ENCODE measurements at regions not wholly inside any gene's neighbourhood (a gene's known extent, or its start where the extent isn't known, plus 50 kb on each side); places are given as distances from the start of the nearest gene placed in this dataset.

- TF ChIP-seq ARNT (IDR thresholded peaks at IDR 0.05) (no peak), FOXA1 (IDR thresholded peaks at IDR 0.05) (no peak), SUZ12 (IDR thresholded peaks at IDR 0.05) (no peak), TARDBP (IDR thresholded peaks at IDR 0.05) (no peak), FOXK2 (IDR thresholded peaks at IDR 0.05) (no peak), L3MBTL2 (conservative IDR thresholded peaks at IDR 0.05) (no peak)
- ChIA-PET POLR2A (no interaction called here), CTCF (no interaction called here)
These were observed 99.0 kb downstream of the LACC1 start for GRCh38 chr13:43978688-43979087.

GRCh38 chr13:43979492-43979891 is 99.8 kb downstream of the LACC1 start:
- ChIA-PET CTCF (interaction anchor here (0.6 kb wide), 1 partner anchor 71 kb away, joined by 3 read pairs; no protein-coding TSS in a partner anchor), POLR2A (no interaction called here)
- no peak for DNase-seq (ENCODE audit: extremely low spot score)
- TF ChIP-seq ARNT (IDR thresholded peaks at IDR 0.05) (no peak), BHLHE40 (IDR thresholded peaks at IDR 0.05; ENCODE audit: borderline replicate concordance) (no peak), PKNOX1 (IDR thresholded peaks at IDR 0.05) (no peak), ZNF384 (IDR thresholded peaks at IDR 0.05) (no peak), FOXM1 (IDR thresholded peaks at IDR 0.05; ENCODE audit: borderline replicate concordance) (no peak), L3MBTL2 (conservative IDR thresholded peaks at IDR 0.05) (no peak), NFRKB (IDR thresholded peaks at IDR 0.05) (no peak), CTBP1 (IDR thresholded peaks at IDR 0.05; ENCODE audit: borderline replicate concordance) (no peak), FOXK2 (IDR thresholded peaks at IDR 0.05) (no peak)

More at GRCh38 chr13:43978688-43979087, 99.0 kb downstream of the LACC1 start:
- DNase-seq (ENCODE audit: extremely low spot score) = no peak

GRCh38 chr13:43980587-43980986 is 100.9 kb downstream of the LACC1 start:
- DNase-seq (ENCODE audit: extremely low spot score) = no peak
- no peak for TF ChIP-seq CTBP1 (IDR thresholded peaks at IDR 0.05; ENCODE audit: borderline replicate concordance)
- TF ChIP-seq BHLHE40 (IDR thresholded peaks at IDR 0.05; ENCODE audit: borderline replicate concordance) = no peak
- CTCF ChIA-PET = no interaction called here
- POLR2A ChIA-PET = no interaction called here

- no peak for TF ChIP-seq NFRKB (IDR thresholded peaks at IDR 0.05)
- TF ChIP-seq TARDBP (IDR thresholded peaks at IDR 0.05) = no peak
- TF ChIP-seq FOXM1 (IDR thresholded peaks at IDR 0.05; ENCODE audit: borderline replicate concordance) = no peak
- TF ChIP-seq LEF1 (IDR thresholded peaks at IDR 0.05; ENCODE audit: borderline replicate concordance) = no peak
- DNase-seq (ENCODE audit: extremely low spot score) = no peak
- POLR2A ChIA-PET = no interaction called here
- CTCF ChIA-PET = no interaction called here
These were observed 101.4 kb downstream of the LACC1 start for GRCh38 chr13:43981091-43981490.

- POLR2A ChIA-PET = no interaction called here
- no peak for TF ChIP-seq FOXA1 (IDR thresholded peaks at IDR 0.05)
- TF ChIP-seq ELF4 (IDR thresholded peaks at IDR 0.05) = no peak
- no peak for TF ChIP-seq CTBP1 (IDR thresholded peaks at IDR 0.05; ENCODE audit: borderline replicate concordance)
- no peak for TF ChIP-seq ZNF384 (IDR thresholded peaks at IDR 0.05)
- TF ChIP-seq SUZ12 (IDR thresholded peaks at IDR 0.05) = no peak
- no peak for TF ChIP-seq L3MBTL2 (conservative IDR thresholded peaks at IDR 0.05)
- no peak for TF ChIP-seq PKNOX1 (IDR thresholded peaks at IDR 0.05)
- no peak for TF ChIP-seq ARNT (IDR thresholded peaks at IDR 0.05)
- TF ChIP-seq FOXK2 (IDR thresholded peaks at IDR 0.05) = no peak
- no peak for TF ChIP-seq HDGF (IDR thresholded peaks at IDR 0.05; ENCODE audit: borderline replicate concordance)
- TF ChIP-seq BHLHE40 (IDR thresholded peaks at IDR 0.05; ENCODE audit: borderline replicate concordance) = no peak
- TF ChIP-seq NFRKB (IDR thresholded peaks at IDR 0.05) = no peak
- no peak for DNase-seq (ENCODE audit: extremely low spot score)
- CTCF ChIA-PET = no interaction called here
These were observed 102.0 kb downstream of the LACC1 start for GRCh38 chr13:43981512-43982301.

- ChIA-PET POLR2A (no interaction called here), CTCF (no interaction called here)
- no peak for DNase-seq (ENCODE audit: extremely low spot score)
- TF ChIP-seq SP1 (IDR thresholded peaks at IDR 0.05) (no peak), BHLHE40 (IDR thresholded peaks at IDR 0.05; ENCODE audit: borderline replicate concordance) (no peak), L3MBTL2 (conservative IDR thresholded peaks at IDR 0.05) (no peak), NFRKB (IDR thresholded peaks at IDR 0.05) (no peak), ZNF384 (IDR thresholded peaks at IDR 0.05) (no peak), SUZ12 (IDR thresholded peaks at IDR 0.05) (no peak), FOXK2 (IDR thresholded peaks at IDR 0.05) (no peak), ARNT (IDR thresholded peaks at IDR 0.05) (no peak)
These were observed 103.7 kb downstream of the LACC1 start for GRCh38 chr13:43983373-43983772.

- TF ChIP-seq PKNOX1 (IDR thresholded peaks at IDR 0.05) (no peak), ELF4 (IDR thresholded peaks at IDR 0.05) (no peak), ARNT (IDR thresholded peaks at IDR 0.05) (no peak), SUZ12 (IDR thresholded peaks at IDR 0.05) (no peak)
- no peak for DNase-seq (ENCODE audit: extremely low spot score)
- ChIA-PET CTCF (no interaction called here), POLR2A (no interaction called here)
These were observed 104.6 kb downstream of the LACC1 start for GRCh38 chr13:43984292-43984691.
